SK-N-SH (cell line): ENCODE measurements at regions not wholly inside any gene's neighbourhood (a gene's known extent, or its start where the extent isn't known, plus 50 kb on each side); places are given as distances from the start of the nearest gene placed in this dataset.

Experiments
- POLR2AphosphoS5 ChIP-seq: IDR thresholded peaks from 2 replicates; pipeline ENCODE4 v1.6.1; 2012; ENCODE audit warnings: low read depth, low read length
- TF ChIP-seq, protein P1 (sequence below): fragments of 200-600 bp; sonication (generic); IDR thresholded peaks from 2 replicates; pipeline ENCODE4 v1.6.1; 2017; ENCODE audit warnings: antibody characterized with exemption, mild to moderate bottlenecking, moderate library complexity

DNA sequence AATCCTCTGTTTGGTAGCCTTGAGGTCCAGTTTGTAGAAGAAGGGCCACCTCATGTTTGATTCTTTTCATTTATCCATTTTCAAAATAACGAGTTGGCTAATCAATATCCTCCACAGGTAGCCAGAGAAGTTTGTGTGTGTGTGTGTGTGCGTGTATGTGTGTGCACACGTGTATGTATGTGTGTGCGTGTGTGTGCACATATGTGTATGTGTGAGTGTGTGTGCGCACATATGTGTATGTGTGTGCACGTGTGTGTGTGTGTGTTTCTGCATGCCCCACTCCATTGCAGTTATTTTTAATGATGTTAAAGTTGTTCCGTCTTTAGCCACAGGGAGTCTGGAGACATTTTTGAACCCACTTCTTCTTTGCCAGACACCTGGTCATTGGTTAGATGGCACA is 112.8 kb upstream of the PRKCQ start:
- TF ChIP-seq, protein P1, sequence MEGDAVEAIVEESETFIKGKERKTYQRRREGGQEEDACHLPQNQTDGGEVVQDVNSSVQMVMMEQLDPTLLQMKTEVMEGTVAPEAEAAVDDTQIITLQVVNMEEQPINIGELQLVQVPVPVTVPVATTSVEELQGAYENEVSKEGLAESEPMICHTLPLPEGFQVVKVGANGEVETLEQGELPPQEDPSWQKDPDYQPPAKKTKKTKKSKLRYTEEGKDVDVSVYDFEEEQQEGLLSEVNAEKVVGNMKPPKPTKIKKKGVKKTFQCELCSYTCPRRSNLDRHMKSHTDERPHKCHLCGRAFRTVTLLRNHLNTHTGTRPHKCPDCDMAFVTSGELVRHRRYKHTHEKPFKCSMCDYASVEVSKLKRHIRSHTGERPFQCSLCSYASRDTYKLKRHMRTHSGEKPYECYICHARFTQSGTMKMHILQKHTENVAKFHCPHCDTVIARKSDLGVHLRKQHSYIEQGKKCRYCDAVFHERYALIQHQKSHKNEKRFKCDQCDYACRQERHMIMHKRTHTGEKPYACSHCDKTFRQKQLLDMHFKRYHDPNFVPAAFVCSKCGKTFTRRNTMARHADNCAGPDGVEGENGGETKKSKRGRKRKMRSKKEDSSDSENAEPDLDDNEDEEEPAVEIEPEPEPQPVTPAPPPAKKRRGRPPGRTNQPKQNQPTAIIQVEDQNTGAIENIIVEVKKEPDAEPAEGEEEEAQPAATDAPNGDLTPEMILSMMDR, result no peak
- TF ChIP-seq POLR2AphosphoS5, result no peak
